Endothelial cell of umbilical vein (primary cell): ENCODE measurements at regions not wholly inside any gene's neighbourhood (a gene's known extent, or its start where the extent isn't known, plus 50 kb on each side); places are given as distances from the start of the nearest gene placed in this dataset.

Experiments used
- BruUV-seq: library from RNA; stranded (reverse); fragments of 400-500 nt; replicated peaks from 2 replicates; lab custom pipeline; 2021; lab: Mats Ljungman, UMichigan
- CTCF ChIA-PET: fragments of 300-600, 350-600 bp; sonication (Branson Sonifier 250); formaldehyde crosslinking; loops from one replicate; lab custom pipeline; 2021; ENCODE audit warnings: antibody characterized with exemption, inconsistent platforms; lab: Charles Lee
- POLR2A ChIA-PET: fragments of 300-600, 350-600 bp; sonication (Branson Sonifier 250); formaldehyde crosslinking; loops from one replicate; lab custom pipeline; 2021; ENCODE audit warnings: antibody characterized with exemption, inconsistent platforms; lab: Charles Lee
- DNase-seq: peaks from one replicate; pipeline ENCODE4 v3.0.0-alpha.2; 2011; ENCODE audit warnings: low read depth, low spot score
- FAIRE-seq: peaks from 2 replicates; lab custom pipeline; 2011; peaks lifted over from hg19 to GRCh38; lab: Jason Lieb, UNC
- H2AFZ ChIP-seq: 2 replicates; pipeline ENCODE4 v1.6.0; 2012; ENCODE audit warnings: low read depth, low read length, control low read depth, inconsistent platforms
- H3K27ac ChIP-seq: 2 replicates; pipeline ENCODE4 v1.5.1; 2011; ENCODE audit warnings: low read depth, mild to moderate bottlenecking, control low read depth, low read length, moderate library complexity; ENCODE audit not compliant: insufficient read depth
- H3K27me3 ChIP-seq, 2 experiments: 2 replicates each; pipeline versions ENCODE4 v1.6.0 to v1.6.1; 2011; ENCODE audit warnings: low read length in 2 of 2, mixed read lengths in 1 of 2; ENCODE audit not compliant: control insufficient read depth in 2 of 2, insufficient read depth in 2 of 2
- H3K36me3 ChIP-seq, 2 experiments: 2 replicates in 1 of 2; 3 replicates in 1 of 2; pipeline ENCODE4 v1.5.1; 2011; ENCODE audit warnings: low read length in 2 of 2, mild to moderate bottlenecking in 1 of 2, moderate library complexity in 1 of 2; ENCODE audit not compliant: control insufficient read depth in 2 of 2, insufficient read depth in 2 of 2; ENCODE audit errors: extremely low read depth in 1 of 2
- H3K4me1 ChIP-seq: 3 replicates; pipeline ENCODE4 v1.5.1; 2011; ENCODE audit warnings: mild to moderate bottlenecking, low read length; ENCODE audit not compliant: control insufficient read depth, insufficient read depth; ENCODE audit errors: extremely low read depth
- H3K4me2 ChIP-seq: 2 replicates; pipeline ENCODE4 v1.6.1; 2011; ENCODE audit warnings: low read length, control low read depth, mixed read lengths; ENCODE audit not compliant: insufficient read depth
- H3K4me3 ChIP-seq, 3 experiments: fragments of 200-600 bp in 1 of 3; sonication (generic), shearing (Covaris generic) in 1 of 3; replicated peaks in 1 of 3; 2 replicates each; pipeline ENCODE4 v1.5.1; 2011 to 2016; ENCODE audit warnings: control low read depth in 3 of 3, low read length in 3 of 3, mild to moderate bottlenecking in 2 of 3, inconsistent platforms in 1 of 3, low read depth in 1 of 3, moderate library complexity in 1 of 3; ENCODE audit not compliant: insufficient read depth in 1 of 3
- H3K79me2 ChIP-seq: 2 replicates; pipeline ENCODE4 v1.6.0; 2012; ENCODE audit warnings: low read length, inconsistent platforms; ENCODE audit not compliant: control insufficient read depth, insufficient read depth
- H3K9ac ChIP-seq: replicated peaks from 2 replicates; pipeline ENCODE3; 2011; ENCODE audit warnings: low read length, control low read depth; ENCODE audit not compliant: insufficient read depth; ENCODE audit errors: extremely low read depth
- H3K9me1 ChIP-seq: replicated peaks from 3 replicates; pipeline ENCODE4 v1.6.0; 2011; ENCODE audit warnings: mild to moderate bottlenecking, low read length; ENCODE audit not compliant: control insufficient read depth, insufficient read depth; ENCODE audit errors: extremely low read depth
- H3K9me3 ChIP-seq: replicated peaks from 2 replicates; pipeline ENCODE4 v1.5.1; 2012; ENCODE audit warnings: low read length, inconsistent platforms; ENCODE audit not compliant: control insufficient read depth, insufficient read depth
- H4K20me1 ChIP-seq: replicated peaks from 2 replicates; pipeline ENCODE3; 2011; ENCODE audit warnings: mild to moderate bottlenecking, low read length; ENCODE audit not compliant: control insufficient read depth, insufficient read depth; ENCODE audit errors: extremely low read depth
- CTCF ChIP-seq, 2 donors: IDR thresholded peaks; 1 replicate in 1 of 2; 2 replicates in 1 of 2; pipeline ENCODE4 v1.5.1; 2011; ENCODE audit warnings: low read length in 2 of 2, mild to moderate bottlenecking in 2 of 2, moderate library complexity in 2 of 2, control low read depth in 1 of 2, inconsistent platforms in 1 of 2, low read depth in 1 of 2; ENCODE audit not compliant: insufficient read depth in 1 of 2; ENCODE audit errors: extremely low read depth in 1 of 2
- EZH2 ChIP-seq: IDR thresholded peaks from 2 replicates; pipeline ENCODE4 v1.6.1; 2012; ENCODE audit warnings: borderline replicate concordance, low read depth, mild to moderate bottlenecking, moderate library complexity, low read length, inconsistent platforms; ENCODE audit not compliant: severe bottlenecking
- FOS ChIP-seq: IDR thresholded peaks from 2 replicates; pipeline ENCODE4 v1.6.1; 2011; ENCODE audit warnings: mild to moderate bottlenecking, low read length, moderate library complexity, borderline replicate concordance; ENCODE audit not compliant: insufficient read depth
- GATA2 ChIP-seq: IDR thresholded peaks from 2 replicates; pipeline ENCODE4 v1.7.0; 2011; ENCODE audit warnings: low read depth, mild to moderate bottlenecking, moderate library complexity, mixed read lengths, low read length; ENCODE audit not compliant: insufficient read length, insufficient read depth
- JUN ChIP-seq: IDR thresholded peaks from 2 replicates; pipeline ENCODE4 v1.6.1; 2011; ENCODE audit warnings: borderline replicate concordance, low read depth; ENCODE audit not compliant: insufficient read length, insufficient read depth
- MAX ChIP-seq: IDR thresholded peaks from 2 replicates; pipeline ENCODE4 v1.6.1; 2011; ENCODE audit not compliant: insufficient read depth, insufficient read length
- MYC ChIP-seq: IDR thresholded peaks from one replicate; pipeline ENCODE4 v1.6.1; 2011; ENCODE audit warnings: mild to moderate bottlenecking, low read depth, low read length
- POLR2A ChIP-seq: IDR thresholded peaks from 2 replicates; pipeline ENCODE4 v1.6.1; 2012; ENCODE audit warnings: low read depth, mild to moderate bottlenecking, control low read depth, low read length
- POLR2AphosphoS5 ChIP-seq: IDR thresholded peaks from 2 replicates; pipeline ENCODE4 v1.6.1; 2012; ENCODE audit warnings: low read depth, mild to moderate bottlenecking, control low read depth, low read length, moderate library complexity; ENCODE audit not compliant: insufficient read depth
- dilution Hi-C: fragments of 300-500 bp; cut with MboI; formaldehyde crosslinking; loops from one replicate; pipeline ENCODE4 v1.15.0; 2019; ENCODE audit warnings: low sequenced_read_pairs; ENCODE audit not compliant: extremely low pct_ligation_motif_present
- intact Hi-C: fragments of 100-400 bp; cut with micrococcal nuclease; formaldehyde crosslinking; loops from one replicate; pipeline ENCODE4 v1.10.0; 2022

DNA sequence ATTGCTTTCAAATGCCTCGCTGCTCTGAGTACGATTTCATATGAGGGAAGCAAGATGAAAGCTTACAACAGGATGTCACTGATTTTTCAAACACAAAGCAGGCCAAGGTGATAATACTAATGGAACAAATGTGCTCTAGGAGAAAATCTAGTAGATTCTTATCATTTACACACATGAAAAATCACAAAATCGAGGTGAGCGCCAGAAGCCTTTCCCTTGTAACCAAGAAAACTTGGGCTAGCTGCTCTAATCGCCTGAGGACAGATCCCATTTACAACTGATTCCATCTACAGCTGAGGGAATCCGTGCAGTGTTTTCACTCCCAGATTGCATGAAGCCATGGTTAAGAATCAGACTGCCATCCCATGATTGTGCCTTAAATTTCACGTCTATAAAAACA lies 117.5 kb downstream of the TM2D1 start:
- no peak for FAIRE-seq
- no TSS peak for BruUV-seq
- Histone ChIP-seq H4K20me1 (no peaks in the 10 kb centered on the region), H3K27me3 (no peaks in the 10 kb centered on the region), H3K9me1 (no peaks in the 10 kb centered on the region), H3K4me1 (peaks cover 22% of the 10 kb centered on the region), H3K36me3 (no peaks in the 10 kb centered on the region), H2AFZ (peak overlapping the region; percentile 91), H3K9ac (no peak overlapping the region), H3K9me3 (no peaks in the 10 kb centered on the region), H3K4me3 (no peak overlapping the region), H3K79me2 (no peaks in the 10 kb centered on the region), H3K4me2 (no peak overlapping the region), H3K27ac (peak overlapping the region; percentile 86)
- dilution Hi-C loops (no loop called here), intact Hi-C loops (loop anchor here (2.0 kb wide), 2 partner anchors 29 to 231 kb away; no protein-coding TSS in a partner anchor)
- ChIA-PET POLR2A (no interaction called here), CTCF (interaction anchor here (1.0 to 1.2 kb wide), 2 partner anchors 20 to 28 kb away, joined by 3 read pairs; no protein-coding TSS in a partner anchor)
- no peak for DNase-seq
- TF ChIP-seq JUN: no peak

DNA sequence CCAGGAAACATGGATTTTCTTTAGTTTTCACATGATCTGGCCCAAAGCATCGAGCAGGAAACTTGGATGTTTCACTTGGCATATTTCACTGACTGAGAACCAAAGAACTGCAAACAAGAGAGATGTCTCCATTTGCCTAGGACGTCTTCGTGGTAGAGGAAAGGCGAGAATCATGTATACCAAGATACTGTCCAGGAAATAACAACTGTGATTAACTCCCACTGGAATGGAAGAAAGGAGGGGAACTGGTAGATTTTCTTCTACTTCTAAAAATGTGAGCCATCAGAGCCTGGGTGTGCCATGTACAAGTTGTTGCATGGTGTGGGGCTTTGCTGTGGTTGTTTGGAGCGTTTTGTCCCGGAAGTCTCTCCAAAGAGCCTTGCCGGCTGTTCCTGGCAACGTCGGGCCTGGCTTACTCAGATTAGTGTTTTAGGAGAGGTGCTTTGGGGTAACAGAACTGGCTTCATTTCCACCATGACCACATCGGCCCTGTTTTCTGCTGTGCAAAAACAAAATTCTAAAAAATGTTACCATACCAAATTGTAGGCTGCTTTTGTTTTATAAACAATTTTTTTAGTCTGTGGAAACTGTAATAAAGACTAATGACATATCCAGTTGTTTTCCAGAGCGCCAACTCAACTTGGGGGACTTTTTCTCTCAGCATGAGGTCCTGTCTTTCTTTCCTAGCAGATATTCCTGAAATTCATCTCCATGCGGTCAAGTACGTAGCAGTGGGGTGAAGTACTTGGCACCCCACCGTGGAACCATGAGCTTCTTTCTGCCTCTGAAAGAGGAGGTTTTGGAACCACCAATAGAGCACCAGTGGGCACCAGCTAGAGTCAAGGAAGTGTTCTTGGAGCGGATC lies 118.3 kb downstream of the TM2D1 start:
- DNase-seq (peak; percentile 92), FAIRE-seq (peak; percentile 88)
- Histone ChIP-seq H3K9me1 (no peaks in the 10 kb centered on the region), H3K4me1 (peaks cover 22% of the 10 kb centered on the region), H4K20me1 (no peaks in the 10 kb centered on the region), H3K27ac (peak overlapping the region; percentile 86), H3K9me3 (no peaks in the 10 kb centered on the region), H3K27me3 (no peaks in the 10 kb centered on the region), H3K4me3 (peak overlapping the region in 1 of 3 experiments; percentile 31), H2AFZ (peak overlapping the region; percentile 91), H3K4me2 (peak overlapping the region; percentile 77), H3K79me2 (no peaks in the 10 kb centered on the region), H3K9ac (peak overlapping the region; percentile 45), H3K36me3 (no peaks in the 10 kb centered on the region)
- ChIA-PET CTCF (interaction anchor here (1.0 to 1.2 kb wide), 2 partner anchors 19 to 29 kb away, joined by 3 read pairs; no protein-coding TSS in a partner anchor), POLR2A (no interaction called here)
- dilution Hi-C loops: no loop called here
- TSS peak; percentile 75 for BruUV-seq
- intact Hi-C loops: loop anchor here (2.0 kb wide), 2 partner anchors 30 to 232 kb away; no protein-coding TSS in a partner anchor
- TF ChIP-seq MYC (no peak), MAX (no peak), EZH2 (no peak), GATA2 (no peak), JUN (no peak), FOS (no peak), POLR2A (no peak), CTCF (IDR thresholded peaks at IDR 0.05; ENCODE audit: extremely low read depth in 1 of 2, insufficient read depth in 1 of 2, low read depth in 1 of 2, low read length in 2 of 2) (no peak), POLR2AphosphoS5 (no peak)
